Stimulated activated naive CD4-positive, alpha-beta T cell (primary cell): ENCODE measurements at regions not wholly inside any gene's neighbourhood (a gene's known extent, or its start where the extent isn't known, plus 50 kb on each side); places are given as distances from the start of the nearest gene placed in this dataset.
"Not testable (repeated sequence)": the region's sequence is repeated elsewhere in the genome, so short reads cannot be mapped to it uniquely, and the experiment has no call there.

Experiments used
- DNase-seq, 6 experiments: peaks; one replicate each; lab custom pipeline; 2025; lab: John Stamatoyannopoulos, UW

DNA sequence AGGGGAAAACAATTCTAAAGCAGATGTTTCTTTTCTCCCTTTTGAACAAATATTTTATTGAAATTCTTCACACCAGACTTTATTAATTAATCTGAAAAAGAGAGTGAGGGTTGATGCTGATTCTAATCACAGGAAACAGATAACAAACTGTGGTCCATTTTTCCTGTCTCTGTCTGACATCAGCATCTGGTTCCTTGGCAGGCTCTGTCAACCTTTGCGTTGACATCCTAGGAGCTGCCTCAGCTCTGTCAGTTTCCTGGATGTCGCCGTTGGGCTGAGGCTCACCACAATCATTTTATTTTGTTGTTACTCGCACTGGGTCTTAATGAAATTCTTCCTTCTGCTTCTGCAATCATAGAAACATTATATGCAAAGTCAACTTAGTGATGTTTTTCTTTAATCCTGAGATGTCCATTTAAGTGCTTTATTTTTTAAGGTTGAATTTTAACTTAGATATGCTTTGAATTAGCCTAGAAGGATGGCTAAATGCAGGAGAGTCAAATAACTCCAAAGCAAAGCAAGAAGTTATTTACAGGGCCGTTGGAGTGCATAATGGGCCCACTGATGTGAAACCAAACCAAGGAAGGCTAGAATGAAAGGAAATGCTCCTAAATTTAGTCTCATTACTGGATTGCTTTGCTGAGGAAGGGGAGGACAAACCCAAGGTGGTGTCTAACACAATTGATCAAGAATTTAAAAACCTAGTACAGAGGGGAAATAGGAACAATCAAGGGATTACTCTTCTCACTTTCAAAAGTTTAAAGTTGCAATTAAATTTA, 542.4 kb downstream of the FLRT2 start:
- DNase-seq, result no peak

- no peak for DNase-seq
These were observed 536.7 kb downstream of the FLRT2 start for GRCh38 chr14:86066651-86067050.

GRCh38 chr14:86065407-86065806, 535.5 kb downstream of the FLRT2 start:
- no peak for DNase-seq

- DNase-seq, result not testable (repeated sequence)
These were observed 534.7 kb downstream of the FLRT2 start for GRCh38 chr14:86064595-86064994.

DNA sequence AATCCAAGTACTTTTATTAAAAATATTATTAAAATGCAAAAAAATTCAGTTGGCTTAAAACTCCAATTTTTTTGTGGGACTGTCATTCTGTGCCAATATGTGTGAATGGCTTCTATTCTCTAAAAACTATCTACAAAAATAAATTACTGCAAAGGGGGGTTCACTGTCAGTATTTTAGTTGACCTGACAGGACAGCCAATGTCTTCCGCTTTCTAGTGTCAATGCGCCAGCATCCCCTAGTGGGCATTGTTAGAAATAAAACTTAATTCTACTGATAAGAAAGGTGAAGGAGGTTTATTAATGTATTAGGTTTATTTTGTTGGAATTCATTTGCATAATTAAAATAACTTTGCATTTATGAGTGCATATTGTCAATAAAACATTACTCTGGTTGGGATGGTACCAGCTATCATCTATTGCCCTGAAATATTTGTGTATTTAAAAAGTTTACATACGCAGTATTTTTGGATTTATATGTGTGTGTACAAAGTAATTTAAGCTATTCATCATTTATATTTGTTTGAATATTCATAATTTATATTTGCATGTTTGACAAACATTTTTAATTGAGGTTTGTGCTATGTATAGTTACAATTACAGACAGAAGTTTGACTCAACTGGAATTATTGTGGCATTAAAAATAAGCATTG, 527.2 kb downstream of the FLRT2 start:
- DNase-seq, result peak in 2 of 6 experiments; percentile 11 to 21

GRCh38 chr14:86055512-86056075, 525.6 kb downstream of the FLRT2 start:
- DNase-seq, result no peak

GRCh38 chr14:86052868-86053267, 522.9 kb downstream of the FLRT2 start:
- DNase-seq, result no peak

DNA sequence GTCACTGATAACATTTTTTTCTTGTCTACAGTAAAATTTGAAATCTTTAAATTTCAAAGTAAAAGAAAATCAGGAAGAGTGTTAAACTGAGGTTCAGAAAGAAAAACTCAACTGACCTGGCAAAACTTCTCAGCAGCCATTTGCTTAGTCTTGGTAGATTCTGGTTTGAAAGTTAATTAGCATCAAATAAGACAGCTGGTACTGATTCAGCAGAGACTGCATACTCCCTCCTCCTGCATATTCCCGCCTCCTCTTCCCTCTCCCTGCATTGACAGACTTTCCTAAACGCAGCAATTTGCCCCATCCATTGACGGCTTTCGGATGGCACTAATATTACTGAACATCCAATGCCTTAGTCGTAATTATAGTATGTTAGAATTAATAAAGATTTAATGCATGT, 520.8 kb downstream of the FLRT2 start:
- DNase-seq, result no peak

- no peak for DNase-seq
These were observed 520.2 kb downstream of the FLRT2 start for GRCh38 chr14:86050072-86050683.

DNA sequence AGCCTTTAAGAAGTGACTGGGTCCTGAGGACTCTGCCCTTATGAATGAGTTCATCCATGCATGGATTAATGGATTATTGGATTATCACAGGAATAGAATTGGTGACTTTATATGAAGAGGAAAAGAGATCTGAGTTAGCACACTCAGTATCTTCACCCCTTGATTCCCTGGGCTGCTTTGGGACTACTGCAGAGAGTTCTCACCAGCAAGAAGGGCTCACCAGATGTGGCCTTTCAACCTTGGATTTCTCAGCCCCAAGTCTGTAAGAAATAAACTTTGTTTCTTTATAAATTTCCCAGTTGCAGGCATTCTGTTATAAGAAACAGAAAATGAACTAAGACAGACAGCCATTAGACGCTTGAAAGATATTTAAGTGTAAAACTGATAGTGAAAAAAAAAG, 509.2 kb downstream of the FLRT2 start:
- DNase-seq, result no peak

- DNase-seq, result peak in 2 of 6 experiments; percentile 7 to 11
These were observed 508.6 kb downstream of the FLRT2 start for GRCh38 chr14:86038387-86039042.

- DNase-seq, result no peak
These were observed 505.9 kb downstream of the FLRT2 start for GRCh38 chr14:86035882-86036281.

GRCh38 chr14:86027990-86028389, 498.0 kb downstream of the FLRT2 start:
- DNase-seq, result no peak

DNA sequence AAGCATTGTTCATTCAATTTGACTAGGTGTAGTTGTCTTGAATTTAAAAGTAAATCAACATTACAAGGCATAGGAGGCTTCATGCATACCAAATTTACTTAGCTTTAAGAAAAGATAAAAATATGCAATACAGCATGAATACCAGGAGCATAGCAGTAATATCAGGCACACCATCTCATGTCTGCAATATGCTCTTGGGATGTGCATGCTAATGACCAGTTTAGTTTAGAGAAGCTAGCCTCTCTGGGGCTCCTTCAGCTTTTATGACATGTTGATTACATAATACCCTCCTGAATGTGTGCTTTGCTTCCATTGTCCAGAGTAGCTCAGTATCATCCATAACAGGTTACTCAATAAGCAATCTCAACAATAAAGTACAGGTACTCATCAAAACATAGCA, 497.2 kb downstream of the FLRT2 start:
- DNase-seq, result no peak

DNA sequence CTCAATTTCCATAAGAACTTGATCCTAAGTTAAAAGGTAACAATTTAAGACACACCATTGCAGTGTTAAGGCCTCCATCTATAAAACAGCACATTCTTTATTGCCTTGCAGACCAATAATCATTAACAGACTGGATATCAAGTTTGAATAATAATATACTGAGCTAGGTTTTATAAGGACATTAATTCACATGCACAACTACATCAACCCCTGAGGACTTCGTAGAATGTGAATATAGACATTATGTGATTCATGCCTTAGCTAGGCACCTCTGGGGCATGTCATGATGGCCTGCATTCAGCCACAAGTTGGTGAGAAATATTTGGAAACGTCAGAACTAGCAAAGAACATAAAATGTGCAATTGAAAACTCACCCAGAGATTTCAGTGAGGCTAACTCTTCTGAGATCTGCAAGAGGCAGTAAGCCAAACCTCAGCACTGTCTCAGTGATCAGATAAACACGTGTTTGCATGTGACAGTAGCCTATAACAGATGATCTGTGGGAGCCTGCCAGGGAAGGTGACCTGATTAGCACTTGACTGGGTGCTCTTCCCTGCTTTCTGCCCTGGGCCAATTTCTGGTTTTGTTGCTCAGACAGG, 492.2 kb downstream of the FLRT2 start:
- no peak for DNase-seq

DNA sequence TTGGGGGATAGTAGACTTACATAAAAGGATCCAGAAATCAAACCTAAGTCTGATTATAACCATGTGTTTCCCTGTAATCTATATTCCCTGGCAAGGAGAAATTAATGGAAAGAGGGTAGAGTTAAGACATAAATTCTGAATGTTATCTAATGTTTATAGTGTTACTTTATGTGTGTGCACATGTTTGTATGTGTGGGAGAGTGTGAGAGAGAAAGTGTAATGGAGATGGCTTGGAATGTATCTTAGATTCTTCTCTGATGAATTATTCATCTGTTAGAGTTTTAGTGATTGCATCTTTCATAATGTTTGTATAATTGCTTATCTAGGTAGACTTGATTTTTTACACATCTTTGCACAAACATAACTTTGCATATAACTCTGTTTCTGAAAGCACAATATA, 490.9 kb downstream of the FLRT2 start:
- DNase-seq, result no peak

- no peak for DNase-seq
These were observed 486.0 kb downstream of the FLRT2 start for GRCh38 chr14:86015941-86016340.

GRCh38 chr14:86015511-86015910, 485.6 kb downstream of the FLRT2 start:
- no peak for DNase-seq

DNA sequence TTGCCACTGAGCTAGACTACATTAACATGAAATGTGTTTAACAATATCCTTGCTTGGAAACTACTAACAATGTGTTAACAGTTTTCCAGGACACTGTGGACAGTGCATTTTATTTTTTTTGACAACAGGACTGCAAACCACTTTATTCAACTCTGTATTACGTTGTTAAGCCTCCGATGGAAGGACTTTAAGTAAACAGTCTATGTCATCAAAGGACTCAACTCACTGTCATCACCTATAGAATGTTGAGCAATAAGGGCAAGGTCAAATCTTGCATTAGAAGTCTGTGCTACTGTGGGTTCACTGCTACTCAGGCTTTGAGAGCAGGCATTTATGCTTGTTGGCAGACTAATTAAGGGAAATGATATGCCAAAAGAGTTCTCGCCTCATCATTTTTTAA, 483.7 kb downstream of the FLRT2 start:
- no peak for DNase-seq

DNA sequence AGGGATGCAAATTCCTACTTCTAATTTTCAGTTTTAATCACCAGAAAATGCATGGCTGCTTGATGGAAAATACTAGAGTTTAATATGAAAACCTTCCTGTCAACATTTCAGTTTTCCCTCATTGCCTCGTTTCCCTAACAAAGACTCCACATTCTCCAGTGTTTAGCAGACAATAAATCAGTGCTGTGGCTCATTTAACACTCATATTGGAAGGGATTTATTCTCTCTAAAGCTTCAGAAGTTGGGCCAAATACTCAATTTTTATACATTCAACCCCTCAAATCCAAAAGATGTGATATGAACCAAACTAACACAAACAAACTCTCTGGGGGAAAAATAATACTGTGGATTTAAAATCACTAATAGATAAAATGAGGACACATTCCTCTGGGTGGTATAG, 482.5 kb downstream of the FLRT2 start:
- no peak for DNase-seq

GRCh38 chr14:86003998-86004397, 474.1 kb downstream of the FLRT2 start:
- DNase-seq, result no peak

DNA sequence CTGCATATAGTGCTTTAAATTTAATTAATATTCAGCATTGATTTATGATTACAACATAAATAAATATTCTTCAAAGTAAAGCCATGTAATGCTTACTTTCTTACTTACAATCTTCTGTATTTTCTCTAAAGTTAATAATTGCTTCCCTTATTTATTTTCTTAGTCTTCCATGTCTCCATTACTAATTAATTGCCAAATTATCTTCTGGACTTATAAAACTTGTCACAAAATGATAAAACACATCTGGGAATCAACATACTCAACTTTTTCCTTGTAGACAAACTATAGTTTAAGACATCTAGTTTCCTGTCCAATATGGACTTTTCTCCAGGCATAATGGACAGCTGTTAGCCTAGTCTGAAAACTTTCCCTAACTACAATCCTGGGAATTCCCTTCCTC, 466.6 kb downstream of the FLRT2 start:
- no peak for DNase-seq
